ENCODE measurements at regions not wholly inside any gene's neighbourhood (a gene's known extent, or its start where the extent isn't known, plus 50 kb on each side); places are given as distances from the start of the nearest gene placed in this dataset.

DNA sequence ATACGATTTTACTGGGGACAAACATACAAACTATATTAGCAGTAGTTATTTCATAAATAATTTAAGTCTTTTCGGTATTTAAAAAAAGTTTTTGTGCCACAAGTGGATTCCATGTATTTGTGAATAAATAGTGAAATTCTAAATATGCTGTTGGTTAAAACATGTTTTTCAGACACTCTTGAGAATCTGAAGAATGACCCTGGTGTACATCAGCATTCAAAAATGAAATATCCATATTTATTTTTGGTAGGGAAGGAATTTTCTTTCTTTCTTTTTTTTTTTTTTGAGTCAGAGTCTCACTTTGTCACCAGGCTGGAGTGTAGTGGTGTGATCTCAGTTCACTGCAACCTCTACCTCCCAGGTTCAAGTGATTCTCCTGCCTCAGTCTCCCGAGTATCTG lies 136.1 kb upstream of the CDK6 start:
- TF ChIP-seq, protein P1, sequence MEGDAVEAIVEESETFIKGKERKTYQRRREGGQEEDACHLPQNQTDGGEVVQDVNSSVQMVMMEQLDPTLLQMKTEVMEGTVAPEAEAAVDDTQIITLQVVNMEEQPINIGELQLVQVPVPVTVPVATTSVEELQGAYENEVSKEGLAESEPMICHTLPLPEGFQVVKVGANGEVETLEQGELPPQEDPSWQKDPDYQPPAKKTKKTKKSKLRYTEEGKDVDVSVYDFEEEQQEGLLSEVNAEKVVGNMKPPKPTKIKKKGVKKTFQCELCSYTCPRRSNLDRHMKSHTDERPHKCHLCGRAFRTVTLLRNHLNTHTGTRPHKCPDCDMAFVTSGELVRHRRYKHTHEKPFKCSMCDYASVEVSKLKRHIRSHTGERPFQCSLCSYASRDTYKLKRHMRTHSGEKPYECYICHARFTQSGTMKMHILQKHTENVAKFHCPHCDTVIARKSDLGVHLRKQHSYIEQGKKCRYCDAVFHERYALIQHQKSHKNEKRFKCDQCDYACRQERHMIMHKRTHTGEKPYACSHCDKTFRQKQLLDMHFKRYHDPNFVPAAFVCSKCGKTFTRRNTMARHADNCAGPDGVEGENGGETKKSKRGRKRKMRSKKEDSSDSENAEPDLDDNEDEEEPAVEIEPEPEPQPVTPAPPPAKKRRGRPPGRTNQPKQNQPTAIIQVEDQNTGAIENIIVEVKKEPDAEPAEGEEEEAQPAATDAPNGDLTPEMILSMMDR (optimal IDR thresholded peaks at IDR 0.05 in 1 of 3, IDR thresholded peaks at IDR 0.05 in 1 of 3, conservative IDR thresholded peaks at IDR 0.05 in 1 of 3; ENCODE audit: extremely low read depth in 1 of 3, insufficient read depth in 2 of 3, low read length in 3 of 3) = no peak
- no peak for TF ChIP-seq EZH2 (IDR thresholded peaks at IDR 0.05; ENCODE audit: low read length)

Data from keratinocyte (primary cell).